ENCODE measurements at regions not wholly inside any gene's neighbourhood (a gene's known extent, or its start where the extent isn't known, plus 50 kb on each side); places are given as distances from the start of the nearest gene placed in this dataset.
A peak's percentile ranks its signal among the peaks of the same experiment; 100 is the strongest.

- Mint-ChIP-seq H3K4me1 (peaks cover 16% of the 10 kb centered on the region), H3K9me3 (no peaks in the 10 kb centered on the region), H3K4me3 (peak overlapping the region; percentile 53), H3K27ac (no peak overlapping the region), H3K27me3 (ENCODE audit: low read depth) (peaks cover 30% of the 10 kb centered on the region), H3K36me3 (no peaks in the 10 kb centered on the region)
- DNase-seq (ENCODE audit: low spot score): peak; percentile 30
- ChIA-PET CTCF (interaction anchor here (1.1 kb wide), 1 partner anchor 274 kb away, joined by 4 read pairs; no protein-coding TSS in a partner anchor), POLR2A (no interaction called here)
- TF ChIP-seq ARID4B (CRISPR knock-in tag; IDR thresholded peaks at IDR 0.05; ENCODE audit: borderline replicate concordance): no peak
- no peak for TF ChIP-seq AR (CRISPR knock-in tag; IDR thresholded peaks at IDR 0.05)
- TF ChIP-seq SMAD4 (CRISPR knock-in tag; IDR thresholded peaks at IDR 0.05): no peak
- no peak for TF ChIP-seq IRF1 (CRISPR knock-in tag; IDR thresholded peaks at IDR 0.05)
- no peak for TF ChIP-seq ZNF396 (CRISPR knock-in tag; IDR thresholded peaks at IDR 0.05; ENCODE audit: borderline replicate concordance)
- TF ChIP-seq USF1 (CRISPR knock-in tag; IDR thresholded peaks at IDR 0.05): no peak
- TF ChIP-seq SMAD3 (CRISPR knock-in tag; IDR thresholded peaks at IDR 0.05; ENCODE audit: borderline replicate concordance): no peak
- no peak for TF ChIP-seq NR1H2 (CRISPR knock-in tag; IDR thresholded peaks at IDR 0.05)
- no peak for TF ChIP-seq NFE2L1 (CRISPR knock-in tag; IDR thresholded peaks at IDR 0.05)
- no peak for TF ChIP-seq SOX15 (CRISPR knock-in tag; IDR thresholded peaks at IDR 0.05)
- TF ChIP-seq IRF2 (CRISPR knock-in tag; IDR thresholded peaks at IDR 0.05; ENCODE audit: borderline replicate concordance, low read depth): no peak
- TF ChIP-seq TP53 (CRISPR knock-in tag; IDR thresholded peaks at IDR 0.05): no peak
- no peak for TF ChIP-seq E2F1 (CRISPR knock-in tag; IDR thresholded peaks at IDR 0.05)
- no peak for TF ChIP-seq MXD4 (CRISPR knock-in tag; IDR thresholded peaks at IDR 0.05; ENCODE audit: borderline replicate concordance)
- TF ChIP-seq CREM (CRISPR knock-in tag; IDR thresholded peaks at IDR 0.05): no peak
- no peak for TF ChIP-seq OVOL2 (CRISPR knock-in tag; IDR thresholded peaks at IDR 0.05; ENCODE audit: borderline replicate concordance)
- TF ChIP-seq PRDM15 (CRISPR knock-in tag; IDR thresholded peaks at IDR 0.05): no peak
- TF ChIP-seq GABPB1 (CRISPR knock-in tag; IDR thresholded peaks at IDR 0.05): no peak
- peak; percentile 61 for ATAC-seq
These were observed 167.4 kb upstream of the LRFN2 start for GRCh38 chr6:40754461-40755045.
